ENCODE measurements at regions not wholly inside any gene's neighbourhood (a gene's known extent, or its start where the extent isn't known, plus 50 kb on each side); places are given as distances from the start of the nearest gene placed in this dataset.

- DNase-seq (ENCODE audit: low read depth) = peak; percentile 5
- no peak overlapping the region for H3K4me3 ChIP-seq (replicated peaks; ENCODE audit: low read depth, low read length)
- TF ChIP-seq CTCF (IDR thresholded peaks at IDR 0.05; ENCODE audit: low read length, missing control alignments) = no peak
These were observed 1042.6 kb downstream of the PLA2G4A start for GRCh38 chr1:187871177-187871845.

GRCh38 chr1:187872550-187872949 is 1043.8 kb downstream of the PLA2G4A start:
- H3K4me3 ChIP-seq (replicated peaks; ENCODE audit: low read depth, low read length) = no peak overlapping the region
- TF ChIP-seq CTCF (IDR thresholded peaks at IDR 0.05; ENCODE audit: low read length, missing control alignments) = no peak
- DNase-seq (ENCODE audit: low read depth) = no peak

- TF ChIP-seq CTCF (IDR thresholded peaks at IDR 0.05; ENCODE audit: low read length, missing control alignments) = no peak
- H3K4me3 ChIP-seq (replicated peaks; ENCODE audit: low read depth, low read length) = no peak overlapping the region
- DNase-seq (ENCODE audit: low read depth) = no peak
These were observed 1044.4 kb downstream of the PLA2G4A start for GRCh38 chr1:187873126-187873525.

GRCh38 chr1:187876775-187877174 is 1048.0 kb downstream of the PLA2G4A start:
- no peak overlapping the region for H3K4me3 ChIP-seq (replicated peaks; ENCODE audit: low read depth, low read length)
- no peak for DNase-seq (ENCODE audit: low read depth)
- no peak for TF ChIP-seq CTCF (IDR thresholded peaks at IDR 0.05; ENCODE audit: low read length, missing control alignments)

GRCh38 chr1:187877220-187877619 is 1048.5 kb downstream of the PLA2G4A start:
- no peak for DNase-seq (ENCODE audit: low read depth)
- H3K4me3 ChIP-seq (replicated peaks; ENCODE audit: low read depth, low read length) = no peak overlapping the region
- TF ChIP-seq CTCF (IDR thresholded peaks at IDR 0.05; ENCODE audit: low read length, missing control alignments) = no peak

DNA sequence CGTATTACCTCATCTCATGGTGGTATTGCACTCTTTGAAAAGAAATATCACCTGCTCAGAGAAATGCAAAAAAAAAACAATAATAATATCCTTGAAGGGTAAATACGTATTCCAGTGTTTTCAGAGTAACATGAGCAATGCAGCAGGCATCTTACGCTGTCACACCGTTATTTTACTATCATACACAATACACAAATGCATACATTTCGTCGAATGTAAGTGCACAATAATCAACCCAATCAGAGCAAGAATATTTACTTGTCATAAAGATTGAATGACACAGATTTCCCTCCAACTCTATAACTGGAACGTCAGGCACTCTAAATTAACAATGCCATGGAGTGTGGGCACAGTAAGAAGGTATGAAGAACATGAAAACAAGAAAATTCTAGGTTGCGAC is 1050.1 kb downstream of the PLA2G4A start:
- DNase-seq (ENCODE audit: low read depth) = no peak
- TF ChIP-seq CTCF (IDR thresholded peaks at IDR 0.05; ENCODE audit: low read length, missing control alignments) = no peak
- no peak overlapping the region for H3K4me3 ChIP-seq (replicated peaks; ENCODE audit: low read depth, low read length)

GRCh38 chr1:187883356-187883755 is 1054.6 kb downstream of the PLA2G4A start:
- DNase-seq (ENCODE audit: low read depth) = no peak
- no peak overlapping the region for H3K4me3 ChIP-seq (replicated peaks; ENCODE audit: low read depth, low read length)
- no peak for TF ChIP-seq CTCF (IDR thresholded peaks at IDR 0.05; ENCODE audit: low read length, missing control alignments)
